ENCODE measurements at regions not wholly inside any gene's neighbourhood (a gene's known extent, or its start where the extent isn't known, plus 50 kb on each side); places are given as distances from the start of the nearest gene placed in this dataset.

GRCh38 chr12:75917715-75918114 is 113.9 kb downstream of the PHLDA1 start:
- DNase-seq (ENCODE audit: insufficient read length), result no peak
- no peak for FAIRE-seq
- no peak for TF ChIP-seq TAF1 (IDR thresholded peaks at IDR 0.05; ENCODE audit: borderline replicate concordance, low read depth, low read length)
- no peak for TF ChIP-seq POLR2A (IDR thresholded peaks at IDR 0.05; ENCODE audit: low read depth, low read length)
- TF ChIP-seq POLR2AphosphoS5 (IDR thresholded peaks at IDR 0.05; ENCODE audit: low read depth, low read length), result no peak

GRCh38 chr12:75917083-75917482 is 114.5 kb downstream of the PHLDA1 start:
- TF ChIP-seq POLR2A (IDR thresholded peaks at IDR 0.05; ENCODE audit: low read depth, low read length), result no peak
- no peak for TF ChIP-seq POLR2AphosphoS5 (IDR thresholded peaks at IDR 0.05; ENCODE audit: low read depth, low read length)
- no peak for TF ChIP-seq TAF1 (IDR thresholded peaks at IDR 0.05; ENCODE audit: borderline replicate concordance, low read depth, low read length)
- DNase-seq (ENCODE audit: insufficient read length) (no peak), FAIRE-seq (no peak)

DNA sequence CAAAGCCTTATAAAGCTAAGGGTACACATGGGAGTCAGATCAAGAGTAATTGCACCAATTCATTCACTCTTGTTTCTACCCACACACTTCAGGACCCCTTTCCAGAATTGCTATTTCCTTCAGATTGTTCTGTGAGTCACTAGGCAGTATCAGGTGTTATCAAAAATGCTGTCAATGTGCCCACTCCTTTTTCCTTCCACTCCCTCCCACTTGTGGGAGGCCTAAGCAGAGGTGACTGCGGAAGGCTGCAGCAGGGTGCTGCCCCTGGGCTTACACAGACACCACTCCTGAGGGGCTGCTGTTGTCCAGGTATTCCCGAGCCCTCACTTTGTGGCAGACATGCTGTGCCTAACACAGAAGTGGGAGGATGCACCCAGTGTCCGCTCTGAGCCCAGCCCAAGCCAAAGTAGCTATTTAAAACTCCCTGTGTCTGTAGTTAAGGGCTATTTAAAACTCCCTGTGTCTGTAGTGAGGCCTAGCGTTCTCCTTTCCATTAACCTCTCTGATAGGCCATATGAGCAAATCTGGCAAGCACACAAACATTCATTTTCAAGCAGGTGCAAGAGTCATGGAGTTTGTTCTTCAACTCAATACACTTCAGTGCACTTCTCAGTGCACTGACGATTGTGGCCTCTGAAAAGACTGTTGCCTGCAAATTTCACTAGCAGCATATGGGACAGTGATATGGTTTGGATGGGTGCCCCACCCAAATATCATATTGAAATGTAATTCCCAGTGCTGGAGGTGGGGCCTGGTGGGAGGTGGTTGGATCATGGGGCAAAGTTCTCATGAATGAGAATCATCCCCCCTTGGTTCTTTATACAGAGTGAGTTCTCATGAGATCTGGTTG is 117.8 kb downstream of the PHLDA1 start:
- DNase-seq (ENCODE audit: insufficient read length) (no peak), FAIRE-seq (no peak)
- TF ChIP-seq POLR2A (IDR thresholded peaks at IDR 0.05; ENCODE audit: low read depth, low read length), result no peak
- TF ChIP-seq TAF1 (IDR thresholded peaks at IDR 0.05; ENCODE audit: borderline replicate concordance, low read depth, low read length), result no peak
- TF ChIP-seq POLR2AphosphoS5 (IDR thresholded peaks at IDR 0.05; ENCODE audit: low read depth, low read length), result no peak

GRCh38 chr12:75909714-75910656 is 121.6 kb downstream of the PHLDA1 start:
- TF ChIP-seq TAF1 (IDR thresholded peaks at IDR 0.05; ENCODE audit: borderline replicate concordance, low read depth, low read length) (no peak), POLR2A (IDR thresholded peaks at IDR 0.05; ENCODE audit: low read depth, low read length) (no peak), POLR2AphosphoS5 (IDR thresholded peaks at IDR 0.05; ENCODE audit: low read depth, low read length) (no peak)
- no peak for DNase-seq (ENCODE audit: insufficient read length)
- FAIRE-seq, result no peak

GRCh38 chr12:75908961-75909605 is 122.5 kb downstream of the PHLDA1 start:
- DNase-seq (ENCODE audit: insufficient read length), result no peak
- no peak for TF ChIP-seq POLR2AphosphoS5 (IDR thresholded peaks at IDR 0.05; ENCODE audit: low read depth, low read length)
- no peak for TF ChIP-seq TAF1 (IDR thresholded peaks at IDR 0.05; ENCODE audit: borderline replicate concordance, low read depth, low read length)
- TF ChIP-seq POLR2A (IDR thresholded peaks at IDR 0.05; ENCODE audit: low read depth, low read length), result no peak
- FAIRE-seq, result no peak

- FAIRE-seq (no peak), DNase-seq (ENCODE audit: insufficient read length) (no peak)
- TF ChIP-seq POLR2AphosphoS5 (IDR thresholded peaks at IDR 0.05; ENCODE audit: low read depth, low read length), result no peak
- no peak for TF ChIP-seq POLR2A (IDR thresholded peaks at IDR 0.05; ENCODE audit: low read depth, low read length)
- TF ChIP-seq TAF1 (IDR thresholded peaks at IDR 0.05; ENCODE audit: borderline replicate concordance, low read depth, low read length), result no peak
Measured at GRCh38 chr12:75905922-75906321, 125.7 kb downstream of the PHLDA1 start.

GRCh38 chr12:75900781-75901254 is 130.8 kb downstream of the PHLDA1 start:
- DNase-seq (ENCODE audit: insufficient read length), result no peak
- no peak for FAIRE-seq
- TF ChIP-seq TAF1 (IDR thresholded peaks at IDR 0.05; ENCODE audit: borderline replicate concordance, low read depth, low read length) (no peak), POLR2A (IDR thresholded peaks at IDR 0.05; ENCODE audit: low read depth, low read length) (no peak), POLR2AphosphoS5 (IDR thresholded peaks at IDR 0.05; ENCODE audit: low read depth, low read length) (no peak)

DNA sequence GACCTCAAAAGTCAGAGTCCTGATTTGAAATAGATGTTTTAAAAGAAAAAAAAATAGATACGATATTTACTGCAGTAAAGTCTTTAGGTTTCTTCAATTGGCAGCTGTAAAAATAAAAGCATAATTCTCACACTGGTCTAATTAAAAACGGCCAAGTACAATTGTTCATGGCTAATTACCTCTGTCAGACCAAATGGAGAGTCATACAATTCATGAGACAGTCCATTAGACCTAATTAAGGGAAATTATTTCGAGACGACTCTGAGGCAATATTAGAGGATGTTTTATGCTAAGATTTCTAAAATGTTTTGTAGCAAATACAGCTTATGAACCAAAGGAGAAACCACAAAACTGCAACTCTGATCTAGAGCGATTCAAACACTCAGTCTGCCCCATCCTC is 131.3 kb downstream of the PHLDA1 start:
- FAIRE-seq (no peak), DNase-seq (ENCODE audit: insufficient read length) (no peak)
- TF ChIP-seq TAF1 (IDR thresholded peaks at IDR 0.05; ENCODE audit: borderline replicate concordance, low read depth, low read length) (no peak), POLR2A (IDR thresholded peaks at IDR 0.05; ENCODE audit: low read depth, low read length) (no peak), POLR2AphosphoS5 (IDR thresholded peaks at IDR 0.05; ENCODE audit: low read depth, low read length) (no peak)

GRCh38 chr12:75894965-75895754 is 136.4 kb downstream of the PHLDA1 start:
- TF ChIP-seq POLR2A (IDR thresholded peaks at IDR 0.05; ENCODE audit: low read depth, low read length) (no peak), TAF1 (IDR thresholded peaks at IDR 0.05; ENCODE audit: borderline replicate concordance, low read depth, low read length) (no peak), POLR2AphosphoS5 (IDR thresholded peaks at IDR 0.05; ENCODE audit: low read depth, low read length) (no peak)
- FAIRE-seq (no peak), DNase-seq (ENCODE audit: insufficient read length) (no peak)

DNA sequence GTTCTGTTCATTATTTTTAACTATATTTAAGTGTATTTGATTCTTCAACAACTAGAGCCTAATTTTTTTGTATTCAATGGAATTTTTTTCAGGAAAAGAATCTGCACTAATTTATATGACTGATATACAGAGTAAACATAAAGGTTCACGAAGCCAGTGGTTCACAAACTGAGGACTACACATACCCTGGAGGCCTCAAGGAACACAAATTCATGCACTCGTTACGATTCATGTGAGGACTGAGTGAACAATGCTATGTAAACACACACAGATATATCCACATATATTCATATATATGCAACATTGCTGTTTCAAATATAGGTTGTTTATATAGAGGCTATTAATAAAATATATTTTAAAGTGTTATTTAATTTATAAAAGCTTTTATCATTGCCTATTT is 137.8 kb downstream of the PHLDA1 start:
- no peak for DNase-seq (ENCODE audit: insufficient read length)
- TF ChIP-seq POLR2AphosphoS5 (IDR thresholded peaks at IDR 0.05; ENCODE audit: low read depth, low read length) (no peak), POLR2A (IDR thresholded peaks at IDR 0.05; ENCODE audit: low read depth, low read length) (no peak), TAF1 (IDR thresholded peaks at IDR 0.05; ENCODE audit: borderline replicate concordance, low read depth, low read length) (no peak)
- no peak for FAIRE-seq

Measured in GM12892 (cell line).